Embryonic facial prominence (tissue), 1 donor: ENCODE measurements at regions not wholly inside any gene's neighbourhood (a gene's known extent, or its start where the extent isn't known, plus 50 kb on each side); places are given as distances from the start of the nearest gene placed in this dataset.

Experiments
- DNase-seq: peaks from one replicate; pipeline ENCODE4 v3.0.0-alpha.2; 2016; ENCODE audit errors: extremely low spot score

- no peak for DNase-seq
Observed at GRCh38 chr2:65541773-65542172, 109.4 kb upstream of the SPRED2 start.

DNA sequence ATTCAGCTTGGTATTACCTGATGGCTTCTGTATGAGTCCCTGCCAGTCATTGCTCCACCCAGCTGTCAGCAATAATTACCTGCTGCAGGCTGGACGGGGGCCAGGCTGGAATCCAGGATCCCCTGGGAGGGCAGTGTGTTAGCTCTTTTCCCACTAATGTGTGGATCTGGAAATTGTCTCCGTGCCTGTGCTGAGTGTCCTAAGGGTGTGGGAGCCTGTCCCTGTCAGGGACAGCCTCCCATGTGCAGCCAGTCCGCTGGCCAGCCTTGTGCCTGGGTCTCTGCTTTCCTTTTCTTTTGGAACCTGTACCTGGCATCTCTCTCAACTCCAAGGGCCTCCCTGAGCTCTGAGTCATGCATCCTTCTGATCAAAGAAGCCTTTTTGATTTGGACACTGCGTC is 107.2 kb upstream of the SPRED2 start:
- no peak for DNase-seq

GRCh38 chr2:65537651-65538385 is 105.4 kb upstream of the SPRED2 start:
- no peak for DNase-seq

- no peak for DNase-seq
Observed at GRCh38 chr2:65536596-65536995, 104.2 kb upstream of the SPRED2 start.

GRCh38 chr2:65532937-65533336 is 100.5 kb upstream of the SPRED2 start:
- DNase-seq = no peak

- DNase-seq = no peak
Observed at GRCh38 chr2:65532326-65532725, 99.9 kb upstream of the SPRED2 start.

GRCh38 chr2:65530547-65531320 is 98.3 kb upstream of the SPRED2 start:
- DNase-seq = no peak

DNA sequence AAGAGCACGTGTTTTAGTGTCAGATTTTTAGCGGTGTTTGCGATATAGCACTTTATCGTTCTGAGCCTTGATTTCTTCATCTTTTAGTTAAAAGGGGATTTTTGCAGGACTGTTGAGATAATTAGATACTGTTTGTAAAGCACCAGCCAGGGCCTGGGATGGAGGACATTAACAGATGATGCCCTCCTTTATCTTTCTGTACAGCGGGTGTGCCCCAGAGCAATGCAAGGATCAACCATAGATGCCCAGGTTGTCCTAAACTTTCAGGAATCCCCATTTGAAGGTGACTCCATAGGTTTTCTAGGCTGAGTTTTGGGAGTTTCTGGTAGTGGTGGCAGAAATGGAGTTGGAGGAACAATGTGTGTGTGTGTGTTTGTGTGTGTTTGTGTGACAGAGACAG is 97.0 kb upstream of the SPRED2 start:
- DNase-seq = no peak

GRCh38 chr2:65528241-65528574 is 95.8 kb upstream of the SPRED2 start:
- DNase-seq = no peak

- no peak for DNase-seq
Observed at GRCh38 chr2:65527451-65528240, 95.2 kb upstream of the SPRED2 start.

- no peak for DNase-seq
Observed at GRCh38 chr2:65525616-65526231, 93.3 kb upstream of the SPRED2 start.

GRCh38 chr2:65522922-65523321 is 90.5 kb upstream of the SPRED2 start:
- no peak for DNase-seq

- no peak for DNase-seq
Observed at GRCh38 chr2:65518751-65519150, 86.4 kb upstream of the SPRED2 start.

DNA sequence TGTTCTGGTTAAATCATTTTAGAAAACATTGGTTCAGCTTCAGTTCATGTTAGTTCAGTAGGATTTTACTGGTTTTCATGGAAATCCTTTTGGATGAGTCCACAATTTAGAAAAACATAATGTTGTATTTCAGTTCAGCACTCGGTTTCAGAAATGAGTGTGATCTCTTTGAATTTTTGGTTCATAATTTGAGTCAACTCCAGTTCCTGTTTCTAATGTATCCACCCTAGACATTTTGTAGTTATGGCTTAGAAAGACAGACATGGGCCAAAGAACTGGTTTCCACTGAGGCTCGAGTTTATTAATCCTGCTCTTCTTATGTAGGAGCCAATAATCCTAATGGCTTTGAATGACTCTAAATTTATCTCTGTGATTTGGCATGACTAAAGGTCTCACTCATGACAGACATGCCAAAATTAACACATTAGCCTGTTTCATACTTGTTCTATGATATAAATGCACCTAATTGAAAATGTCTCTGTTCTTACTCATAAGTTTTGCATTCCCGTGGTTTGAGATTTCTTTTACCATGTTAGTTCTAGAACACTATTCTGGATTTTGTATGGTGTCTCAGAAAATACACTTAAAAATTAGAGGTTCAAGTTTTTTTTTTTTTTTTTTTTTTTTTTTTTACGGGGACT is 82.3 kb upstream of the SPRED2 start:
- no peak for DNase-seq

GRCh38 chr2:65512783-65513182 is 80.4 kb upstream of the SPRED2 start:
- DNase-seq = no peak

DNA sequence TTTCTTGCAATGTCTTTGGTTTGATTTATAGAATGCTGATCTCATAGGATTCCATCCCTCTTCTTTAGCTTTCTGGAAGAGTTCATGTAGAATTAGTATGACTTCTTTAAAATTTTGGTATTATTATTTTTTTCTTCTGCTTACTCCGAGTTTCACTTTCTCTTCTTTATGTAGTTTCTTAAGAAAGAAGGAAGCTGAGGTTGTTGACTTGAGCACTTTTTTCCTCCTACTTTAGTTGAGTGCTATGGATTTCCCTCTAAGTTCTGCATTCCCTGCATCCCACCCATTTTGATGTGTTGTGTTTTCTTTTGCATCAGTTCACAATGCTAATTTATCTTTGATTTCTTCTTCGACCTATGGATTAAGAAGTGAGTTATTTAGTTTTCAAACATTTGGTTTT is 78.9 kb upstream of the SPRED2 start:
- DNase-seq = no peak

DNA sequence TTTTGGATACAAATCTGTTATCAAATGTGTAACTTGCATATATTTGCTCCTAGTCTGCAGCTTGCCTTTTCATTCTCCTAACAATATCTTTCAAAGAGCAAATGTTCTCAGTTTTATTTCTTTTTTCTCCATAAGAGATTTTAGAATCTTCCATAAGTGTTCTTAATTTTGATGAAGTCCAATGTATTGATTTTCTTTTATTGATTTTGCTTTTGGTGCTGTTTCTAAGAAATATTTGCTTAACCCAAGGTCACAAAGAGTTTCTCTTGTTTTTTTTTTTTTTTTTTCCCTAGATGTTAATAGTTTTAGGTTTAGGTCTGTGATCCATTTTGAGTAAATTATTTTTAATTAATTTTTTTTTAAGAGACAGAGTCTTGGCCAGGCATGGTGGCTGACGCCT is 75.8 kb upstream of the SPRED2 start:
- DNase-seq = no peak

- DNase-seq = no peak
Observed at GRCh38 chr2:65507102-65508069, 75.0 kb upstream of the SPRED2 start.

- no peak for DNase-seq
Observed at GRCh38 chr2:65504814-65505697, 72.7 kb upstream of the SPRED2 start.

DNA sequence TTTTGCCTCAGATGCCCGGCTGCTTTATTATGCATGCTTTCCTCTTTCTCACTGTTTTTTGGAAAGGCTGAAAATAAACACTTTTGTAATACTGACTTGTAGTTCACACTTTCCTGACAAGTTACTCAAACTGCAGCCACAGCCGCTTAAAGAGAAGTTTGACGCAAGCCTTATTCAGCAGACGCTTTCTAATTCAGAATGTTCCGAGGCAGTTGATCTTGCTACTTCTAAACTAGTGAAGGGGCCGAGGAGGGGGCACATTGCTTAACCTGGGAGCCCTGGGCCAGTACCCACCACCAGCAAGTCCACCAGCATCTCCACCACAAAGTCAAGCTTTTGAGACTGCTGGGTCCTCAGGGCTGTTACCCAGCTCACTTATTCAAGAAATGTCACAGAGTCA is 71.8 kb upstream of the SPRED2 start:
- DNase-seq = no peak
